Loucy (cell line): ENCODE measurements at regions not wholly inside any gene's neighbourhood (a gene's known extent, or its start where the extent isn't known, plus 50 kb on each side); places are given as distances from the start of the nearest gene placed in this dataset.

Experiments
- CTCF ChIP-seq: fragments of 200-600 bp; sonication (generic); conservative IDR thresholded peaks from 2 replicates; pipeline ENCODE4 v1.5.1; 2014; ENCODE audit warnings: mild to moderate bottlenecking, antibody characterized with exemption, low read length
- EZH2phosphoT487 ChIP-seq: fragments of 200-600 bp; IDR thresholded peaks from 2 replicates; pipeline ENCODE4 v1.6.1; 2018; ENCODE audit warnings: antibody characterized with exemption, mild to moderate bottlenecking, moderate library complexity, borderline replicate concordance

- TF ChIP-seq CTCF (no peak), EZH2phosphoT487 (no peak)
Measured at GRCh38 chr3:74750901-74751300, 136.4 kb upstream of the CNTN3 start.
